Pancreas (tissue), 10 donors: ENCODE measurements at regions not wholly inside any gene's neighbourhood (a gene's known extent, or its start where the extent isn't known, plus 50 kb on each side); places are given as distances from the start of the nearest gene placed in this dataset.
A peak's percentile ranks its signal among the peaks of the same experiment; 100 is the strongest.

ENCODE experiments used
- ATAC-seq, 4 donors: fragments of 200-7000 bp; cut with Tn5 transposase; one replicate each; pipeline versions ENCODE4 v1.8.0 to v1.9.1; 2020; ENCODE audit warnings: mild to moderate bottlenecking in 4 of 4, moderate library complexity in 4 of 4
- DNase-seq, 6 donors: peaks; one replicate each; pipeline ENCODE4 v3.0.0-alpha.2; 2020
- FAIRE-seq: peaks from 2 replicates; lab custom pipeline; 2012; peaks lifted over from hg19 to GRCh38; lab: Jason Lieb, UNC
- H3K27ac ChIP-seq, 4 donors: fragments of 200-600 bp; sonication (generic); 1 replicate in 3 of 4; 2 replicates in 1 of 4; pipeline versions ENCODE4 v1.5.0 to v1.8.0; 2020
- H3K27me3 ChIP-seq, 4 donors: fragments of 200-600 bp; one replicate each; pipeline ENCODE4 v1.8.0; 2021
- H3K36me3 ChIP-seq, 3 donors: fragments of 200-600 bp; sonication (generic) in 1 of 3; one replicate each; pipeline versions ENCODE4 v1.5.0 to v1.8.0; 2020 to 2021
- H3K4me1 ChIP-seq, 3 donors: fragments of 200-600 bp; one replicate each; pipeline ENCODE4 v1.8.0; 2021
- H3K4me3 ChIP-seq, 4 donors: fragments of 200-600 bp; sonication (generic) in 2 of 4; one replicate each; pipeline versions ENCODE4 v1.5.0 to v1.8.0; 2020 to 2021
- H3K9me3 ChIP-seq, 4 donors: fragments of 200-600 bp; one replicate each; pipeline ENCODE4 v1.8.0; 2021
- CTCF ChIP-seq, 4 donors: fragments of 200-600 bp; sonication (generic) in 3 of 4; IDR thresholded peaks; one replicate each; pipeline versions ENCODE4 v1.5.0 to v1.8.0; 2021; ENCODE audit warnings: antibody characterized with exemption in 4 of 4
- WGBS, 2 donors: extraction: QIAGEN DNeasy Blood & Tissue Kit; methylation state at CpG; one replicate each; pipeline ENCODE4 v1.1.7; 2013; 5-methylcytosine and 5-hydroxymethylcytosine counted together
- intact Hi-C, 3 donors: fragments of 100-400 bp; cut with DNase I; formaldehyde crosslinking; loops; one replicate each; pipeline versions ENCODE4 v1.11.1 to v1.14.2; 2022
- donor health status: healthy with polysubstance abuse.
- donor health status: DM: no; HTN: no; CAD: no; lungs with moderate emphysema.
- donor health status: DM: no; HTN: no; CAD: no.
- donor health status: control.
- donor health status: control.
- donor health status: Bipolar disorder and iron deficiency.
- donor health status: DM: yes; HTN: yes; CAD: no.
- donor health status: DM: no; HTN: no; CAD: no.
- donor health status: DM: no; HTN: no; CAD: no.
- donor health status: DM: yes; HTN: yes; CAD: no.

GRCh38 chr16:79296491-79296890 is 304.0 kb downstream of the MAF start:
- 73 to 77% methylated on average over 4 of the region's 4 CpGs for WGBS, 2 donors
- DNase-seq (no peak), ATAC-seq (peak in 1 of 4 donors; percentile 34), FAIRE-seq (no peak)
- TF ChIP-seq CTCF (IDR thresholded peaks at IDR 0.05): no peak
- Histone ChIP-seq H3K4me3 (no peak overlapping the region), H3K4me1 (no peaks in the 10 kb centered on the region), H3K9me3 (no peaks in the 10 kb centered on the region), H3K27ac (no peak overlapping the region), H3K27me3 (no peaks in the 10 kb centered on the region), H3K36me3 (no peaks in the 10 kb centered on the region)
- intact Hi-C loops: no loop called here

GRCh38 chr16:79295746-79296145 is 304.8 kb downstream of the MAF start:
- ATAC-seq (no peak), FAIRE-seq (no peak), DNase-seq (no peak)
- Histone ChIP-seq H3K9me3 (no peaks in the 10 kb centered on the region), H3K4me1 (no peaks in the 10 kb centered on the region), H3K27me3 (no peaks in the 10 kb centered on the region), H3K36me3 (no peaks in the 10 kb centered on the region), H3K27ac (no peak overlapping the region), H3K4me3 (no peak overlapping the region)
- 81 to 93% methylated on average over 5 of the region's 5 CpGs for WGBS, 2 donors
- intact Hi-C loops: no loop called here
- no peak for TF ChIP-seq CTCF (IDR thresholded peaks at IDR 0.05)

- DNase-seq (no peak), FAIRE-seq (no peak), ATAC-seq (no peak)
- Histone ChIP-seq H3K4me1 (no peaks in the 10 kb centered on the region), H3K27me3 (no peaks in the 10 kb centered on the region), H3K4me3 (no peak overlapping the region), H3K27ac (no peak overlapping the region), H3K36me3 (no peaks in the 10 kb centered on the region), H3K9me3 (no peaks in the 10 kb centered on the region)
- no peak for TF ChIP-seq CTCF (IDR thresholded peaks at IDR 0.05)
- intact Hi-C loops: no loop called here
- 75 to 80% methylated on average over 8 of the region's 8 CpGs for WGBS, 2 donors
Measured at GRCh38 chr16:79295162-79295561, 305.4 kb downstream of the MAF start.

GRCh38 chr16:79294568-79294967 is 306.0 kb downstream of the MAF start:
- no peak for TF ChIP-seq CTCF (IDR thresholded peaks at IDR 0.05)
- no peak overlapping the region for H3K27ac ChIP-seq
- H3K4me1 ChIP-seq: no peaks in the 10 kb centered on the region
- no peaks in the 10 kb centered on the region for H3K27me3 ChIP-seq
- intact Hi-C loops: no loop called here
- no peaks in the 10 kb centered on the region for H3K9me3 ChIP-seq
- ATAC-seq (peak in 1 of 4 donors; percentile 51), DNase-seq (no peak), FAIRE-seq (no peak)
- H3K36me3 ChIP-seq: no peaks in the 10 kb centered on the region
- no peak overlapping the region for H3K4me3 ChIP-seq
- WGBS, 2 donors: 36 to 37% methylated on average over 2 of the region's 2 CpGs

GRCh38 chr16:79293836-79294460 is 306.6 kb downstream of the MAF start:
- ATAC-seq (no peak), DNase-seq (no peak), FAIRE-seq (no peak)
- H3K9me3 ChIP-seq: no peaks in the 10 kb centered on the region
- no peaks in the 10 kb centered on the region for H3K27me3 ChIP-seq
- no peak overlapping the region for H3K4me3 ChIP-seq
- H3K27ac ChIP-seq: no peak overlapping the region
- no peaks in the 10 kb centered on the region for H3K36me3 ChIP-seq
- intact Hi-C loops: no loop called here
- no peak for TF ChIP-seq CTCF (IDR thresholded peaks at IDR 0.05)
- 58 to 70% methylated on average over 4 of the region's 4 CpGs for WGBS, 2 donors
- no peaks in the 10 kb centered on the region for H3K4me1 ChIP-seq
